GM12878 (cell line): ENCODE measurements at regions not wholly inside any gene's neighbourhood (a gene's known extent, or its start where the extent isn't known, plus 50 kb on each side); places are given as distances from the start of the nearest gene placed in this dataset.

Experiments used
- ATAC-seq: fragments of 200-7000 bp; cut with Tn5 transposase; 3 replicates; pipeline ENCODE4 v1.9.1; 2020; ENCODE audit warnings: mild to moderate bottlenecking, moderate library complexity
- BruUV-seq: library from RNA; stranded (reverse); fragments of 400-500 nt; replicated peaks from 2 replicates; lab custom pipeline; 2021; lab: Mats Ljungman, UMichigan
- CTCF ChIA-PET: fragments of 300-600 bp; sonication (Branson Sonifier 250); formaldehyde crosslinking; extraction: SDS; loops from one replicate; lab custom pipeline; 2021; ENCODE audit warnings: inconsistent platforms; lab: Yijun Ruan, JAX
- POLR2A ChIA-PET: fragments of 350-600 bp; formaldehyde crosslinking; extraction: SDS; loops from one replicate; lab custom pipeline; 2021; ENCODE audit warnings: inconsistent platforms; lab: Charles Lee
- RAD21 ChIA-PET: fragments of 300-600 bp; sonication (Branson Sonifier 250); formaldehyde crosslinking; loops from one replicate; lab custom pipeline; 2023; ENCODE audit warnings: antibody characterized with exemption; ENCODE audit not compliant: unreplicated experiment; lab: Charles Lee
- SMC1A ChIA-PET: fragments of 300-600 bp; sonication (Branson Sonifier 250); formaldehyde crosslinking; loops from one replicate; lab custom pipeline; 2023; ENCODE audit not compliant: unreplicated experiment, uncharacterized antibody; lab: Charles Lee
- DNase-seq: peaks from one replicate; pipeline ENCODE4 v3.0.0-alpha.2; 2011; ENCODE audit warnings: low read depth, low spot score
- FAIRE-seq: peaks from 3 replicates; lab custom pipeline; 2011; peaks lifted over from hg19 to GRCh38; lab: Jason Lieb, UNC
- H2AFZ ChIP-seq: 2 replicates; pipeline ENCODE4 v1.6.0; 2011; ENCODE audit warnings: low read depth, low read length, control low read depth; ENCODE audit not compliant: control insufficient read depth
- H3K27ac ChIP-seq: 2 replicates; pipeline ENCODE4 v1.5.1; 2011; ENCODE audit warnings: control low read depth; ENCODE audit not compliant: control insufficient read depth, insufficient read depth
- H3K27me3 ChIP-seq, 2 experiments: replicated peaks in 1 of 2; 2 replicates each; pipeline versions ENCODE4 v1.6.0 to v1.6.1; 2011; ENCODE audit warnings: low read length in 1 of 2; ENCODE audit not compliant: control insufficient read depth in 2 of 2, insufficient read depth in 2 of 2
- H3K36me3 ChIP-seq, 2 experiments: 2 replicates each; pipeline ENCODE4 v1.5.1; 2011; ENCODE audit warnings: low read length in 1 of 2; ENCODE audit not compliant: control insufficient read depth in 2 of 2, insufficient read depth in 2 of 2
- H3K4me1 ChIP-seq: 2 replicates; pipeline ENCODE4 v1.6.1; 2011; ENCODE audit warnings: mild to moderate bottlenecking, low read length, moderate library complexity, mixed read lengths; ENCODE audit not compliant: control insufficient read depth, insufficient read depth
- H3K4me2 ChIP-seq: 2 replicates; pipeline ENCODE4 v1.6.0; 2011; ENCODE audit warnings: control low read depth; ENCODE audit not compliant: control insufficient read depth, insufficient read depth
- H3K4me3 ChIP-seq: fragments of 200-600 bp; sonication (generic); 2 replicates; pipeline ENCODE4 v1.5.1; 2016
- H3K79me2 ChIP-seq: 2 replicates; pipeline ENCODE4 v1.6.0; 2011; ENCODE audit warnings: low read length; ENCODE audit not compliant: control insufficient read depth, insufficient read depth
- H3K9ac ChIP-seq: 2 replicates; pipeline ENCODE4 v1.8.0; 2011; ENCODE audit warnings: low read length, control low read depth, mixed read lengths; ENCODE audit not compliant: control insufficient read depth, insufficient read depth
- H3K9me3 ChIP-seq: replicated peaks from 3 replicates; pipeline ENCODE4 v1.5.1; 2011; ENCODE audit warnings: mild to moderate bottlenecking, low read length; ENCODE audit not compliant: control insufficient read depth, insufficient read depth
- H4K20me1 ChIP-seq: 2 replicates; pipeline ENCODE4 v1.6.0; 2011; ENCODE audit not compliant: control insufficient read depth, insufficient read depth
- JUND ChIP-seq: IDR thresholded peaks from 2 replicates; pipeline ENCODE4 v1.6.1; 2012; ENCODE audit warnings: low read depth, mild to moderate bottlenecking, low read length, improper control_type of control experiment, moderate library complexity
- KLF5 ChIP-seq: fragments of 450-650 bp; IDR thresholded peaks from 2 replicates; pipeline ENCODE4 v1.6.1; 2014; ENCODE audit warnings: mild to moderate bottlenecking; ENCODE audit not compliant: partially characterized antibody
- MEF2B ChIP-seq: fragments of 450-650 bp; IDR thresholded peaks from 2 replicates; pipeline ENCODE4 v1.6.1; 2018; ENCODE audit warnings: mild to moderate bottlenecking, moderate library complexity; ENCODE audit not compliant: partially characterized antibody, poor library complexity, severe bottlenecking
- RAD51 ChIP-seq: fragments of 450-650 bp; IDR thresholded peaks from 2 replicates; pipeline ENCODE4 v1.6.1; 2016; ENCODE audit warnings: moderate library complexity, mild to moderate bottlenecking, inconsistent platforms
- SREBF1 ChIP-seq: IDR thresholded peaks from 2 replicates; pipeline ENCODE4 v1.6.1; 2012; ENCODE audit warnings: mild to moderate bottlenecking, low read length
- STAT1 ChIP-seq: fragments of 450-650 bp; conservative IDR thresholded peaks from 2 replicates; pipeline ENCODE4 v1.6.1; 2014; ENCODE audit warnings: antibody characterized with exemption, mild to moderate bottlenecking
- STAT3 ChIP-seq: IDR thresholded peaks from 2 replicates; pipeline ENCODE4 v1.6.1; 2011; ENCODE audit warnings: low read depth, low read length, improper control_type of control experiment
- TBL1XR1 ChIP-seq: IDR thresholded peaks from 2 replicates; pipeline ENCODE4 v1.6.1; 2012; ENCODE audit warnings: low read depth, low read length, improper control_type of control experiment
- WGBS: methylation state at CpG from one replicate; pipeline ENCODE4 v1.1.6; 2016; ENCODE audit warnings: low lambda C conversion rate; ENCODE audit not compliant: insufficient replicate concordance, insufficient coverage; ENCODE audit errors: missing lambda C conversion rate; 5-methylcytosine and 5-hydroxymethylcytosine counted together
- in situ Hi-C: fragments of 300-500 bp; cut with MboI; formaldehyde crosslinking; loops from 9 replicates; pipeline ENCODE4 v1.14.3; 2018; ENCODE audit warnings: mixed read lengths
- intact Hi-C: fragments of 100-400 bp; cut with micrococcal nuclease; formaldehyde crosslinking; loops from one replicate; pipeline ENCODE4 v1.14.2; 2022; ENCODE audit not compliant: unreplicated experiment
- TF ChIP-seq, protein P1 (sequence below): fragments of 450-650 bp; IDR thresholded peaks from 2 replicates; pipeline ENCODE4 v1.6.1; 2017; ENCODE audit warnings: mild to moderate bottlenecking, moderate library complexity
- TF ChIP-seq, protein P2 (sequence below): fragments of 450-650 bp; formaldehyde crosslinking; IDR thresholded peaks from 2 replicates; pipeline ENCODE4 v1.4.0; 2020; ENCODE audit warnings: mild to moderate bottlenecking, moderate library complexity
- TF ChIP-seq, protein P3 (sequence below): fragments of 150-350 bp; IDR thresholded peaks from 2 replicates; pipeline ENCODE4 v1.6.1; 2016; ENCODE audit warnings: low read depth, low read length

DNA sequence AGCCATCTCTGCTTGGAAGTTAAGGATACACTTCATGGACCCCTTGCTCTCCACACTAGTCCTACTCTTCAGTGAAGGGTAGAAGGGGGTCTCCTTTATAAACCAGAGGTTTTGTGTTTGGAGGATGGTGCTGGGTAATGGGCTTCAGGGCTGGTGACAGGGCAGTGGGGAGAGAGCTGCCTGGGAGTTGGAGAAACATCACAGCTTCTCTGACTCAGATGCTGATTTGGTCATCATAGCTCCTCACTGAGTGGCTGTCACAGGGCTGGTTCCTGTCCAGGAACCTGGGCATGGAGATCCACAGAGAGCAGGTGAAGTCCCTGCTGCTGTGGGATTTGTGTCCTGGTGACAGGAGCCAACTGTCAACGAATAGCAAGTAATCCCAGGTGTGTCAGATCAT is 333.9 kb upstream of the ATP10A start:
- intact Hi-C loops: no loop called here
- no peaks in the 10 kb centered on the region for H3K4me1 ChIP-seq
- FAIRE-seq (no peak), ATAC-seq (no peak), DNase-seq (no peak)
- POLR2A ChIA-PET: no interaction called here
- RAD21 ChIA-PET: no interaction called here
- WGBS: 0% methylated on average over 1 of the region's 1 CpG
- CTCF ChIA-PET: no interaction called here
- no peak overlapping the region for H3K9ac ChIP-seq
- no peak overlapping the region for H2AFZ ChIP-seq
- no peak overlapping the region for H3K4me3 ChIP-seq
- H3K79me2 ChIP-seq: no peaks in the 10 kb centered on the region
- TF ChIP-seq RAD51 (no peak), KLF5 (no peak), STAT1 (no peak), JUND (no peak), MEF2B (no peak), SREBF1 (no peak), TBL1XR1 (no peak), STAT3 (no peak)
- TF ChIP-seq, protein P1, sequence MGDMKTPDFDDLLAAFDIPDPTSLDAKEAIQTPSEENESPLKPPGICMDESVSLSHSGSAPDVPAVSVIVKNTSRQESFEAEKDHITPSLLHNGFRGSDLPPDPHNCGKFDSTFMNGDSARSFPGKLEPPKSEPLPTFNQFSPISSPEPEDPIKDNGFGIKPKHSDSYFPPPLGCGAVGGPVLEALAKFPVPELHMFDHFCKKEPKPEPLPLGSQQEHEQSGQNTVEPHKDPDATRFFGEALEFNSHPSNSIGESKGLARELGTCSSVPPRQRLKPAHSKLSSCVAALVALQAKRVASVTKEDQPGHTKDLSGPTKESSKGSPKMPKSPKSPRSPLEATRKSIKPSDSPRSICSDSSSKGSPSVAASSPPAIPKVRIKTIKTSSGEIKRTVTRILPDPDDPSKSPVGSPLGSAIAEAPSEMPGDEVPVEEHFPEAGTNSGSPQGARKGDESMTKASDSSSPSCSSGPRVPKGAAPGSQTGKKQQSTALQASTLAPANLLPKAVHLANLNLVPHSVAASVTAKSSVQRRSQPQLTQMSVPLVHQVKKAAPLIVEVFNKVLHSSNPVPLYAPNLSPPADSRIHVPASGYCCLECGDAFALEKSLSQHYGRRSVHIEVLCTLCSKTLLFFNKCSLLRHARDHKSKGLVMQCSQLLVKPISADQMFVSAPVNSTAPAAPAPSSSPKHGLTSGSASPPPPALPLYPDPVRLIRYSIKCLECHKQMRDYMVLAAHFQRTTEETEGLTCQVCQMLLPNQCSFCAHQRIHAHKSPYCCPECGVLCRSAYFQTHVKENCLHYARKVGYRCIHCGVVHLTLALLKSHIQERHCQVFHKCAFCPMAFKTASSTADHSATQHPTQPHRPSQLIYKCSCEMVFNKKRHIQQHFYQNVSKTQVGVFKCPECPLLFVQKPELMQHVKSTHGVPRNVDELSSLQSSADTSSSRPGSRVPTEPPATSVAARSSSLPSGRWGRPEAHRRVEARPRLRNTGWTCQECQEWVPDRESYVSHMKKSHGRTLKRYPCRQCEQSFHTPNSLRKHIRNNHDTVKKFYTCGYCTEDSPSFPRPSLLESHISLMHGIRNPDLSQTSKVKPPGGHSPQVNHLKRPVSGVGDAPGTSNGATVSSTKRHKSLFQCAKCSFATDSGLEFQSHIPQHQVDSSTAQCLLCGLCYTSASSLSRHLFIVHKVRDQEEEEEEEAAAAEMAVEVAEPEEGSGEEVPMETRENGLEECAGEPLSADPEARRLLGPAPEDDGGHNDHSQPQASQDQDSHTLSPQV: no peak
- TF ChIP-seq, protein P2, sequence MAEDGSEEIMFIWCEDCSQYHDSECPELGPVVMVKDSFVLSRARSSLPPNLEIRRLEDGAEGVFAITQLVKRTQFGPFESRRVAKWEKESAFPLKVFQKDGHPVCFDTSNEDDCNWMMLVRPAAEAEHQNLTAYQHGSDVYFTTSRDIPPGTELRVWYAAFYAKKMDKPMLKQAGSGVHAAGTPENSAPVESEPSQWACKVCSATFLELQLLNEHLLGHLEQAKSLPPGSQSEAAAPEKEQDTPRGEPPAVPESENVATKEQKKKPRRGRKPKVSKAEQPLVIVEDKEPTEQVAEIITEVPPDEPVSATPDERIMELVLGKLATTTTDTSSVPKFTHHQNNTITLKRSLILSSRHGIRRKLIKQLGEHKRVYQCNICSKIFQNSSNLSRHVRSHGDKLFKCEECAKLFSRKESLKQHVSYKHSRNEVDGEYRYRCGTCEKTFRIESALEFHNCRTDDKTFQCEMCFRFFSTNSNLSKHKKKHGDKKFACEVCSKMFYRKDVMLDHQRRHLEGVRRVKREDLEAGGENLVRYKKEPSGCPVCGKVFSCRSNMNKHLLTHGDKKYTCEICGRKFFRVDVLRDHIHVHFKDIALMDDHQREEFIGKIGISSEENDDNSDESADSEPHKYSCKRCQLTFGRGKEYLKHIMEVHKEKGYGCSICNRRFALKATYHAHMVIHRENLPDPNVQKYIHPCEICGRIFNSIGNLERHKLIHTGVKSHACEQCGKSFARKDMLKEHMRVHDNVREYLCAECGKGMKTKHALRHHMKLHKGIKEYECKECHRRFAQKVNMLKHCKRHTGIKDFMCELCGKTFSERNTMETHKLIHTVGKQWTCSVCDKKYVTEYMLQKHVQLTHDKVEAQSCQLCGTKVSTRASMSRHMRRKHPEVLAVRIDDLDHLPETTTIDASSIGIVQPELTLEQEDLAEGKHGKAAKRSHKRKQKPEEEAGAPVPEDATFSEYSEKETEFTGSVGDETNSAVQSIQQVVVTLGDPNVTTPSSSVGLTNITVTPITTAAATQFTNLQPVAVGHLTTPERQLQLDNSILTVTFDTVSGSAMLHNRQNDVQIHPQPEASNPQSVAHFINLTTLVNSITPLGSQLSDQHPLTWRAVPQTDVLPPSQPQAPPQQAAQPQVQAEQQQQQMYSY (CRISPR knock-in tag): no peak
- TF ChIP-seq, protein P3, sequence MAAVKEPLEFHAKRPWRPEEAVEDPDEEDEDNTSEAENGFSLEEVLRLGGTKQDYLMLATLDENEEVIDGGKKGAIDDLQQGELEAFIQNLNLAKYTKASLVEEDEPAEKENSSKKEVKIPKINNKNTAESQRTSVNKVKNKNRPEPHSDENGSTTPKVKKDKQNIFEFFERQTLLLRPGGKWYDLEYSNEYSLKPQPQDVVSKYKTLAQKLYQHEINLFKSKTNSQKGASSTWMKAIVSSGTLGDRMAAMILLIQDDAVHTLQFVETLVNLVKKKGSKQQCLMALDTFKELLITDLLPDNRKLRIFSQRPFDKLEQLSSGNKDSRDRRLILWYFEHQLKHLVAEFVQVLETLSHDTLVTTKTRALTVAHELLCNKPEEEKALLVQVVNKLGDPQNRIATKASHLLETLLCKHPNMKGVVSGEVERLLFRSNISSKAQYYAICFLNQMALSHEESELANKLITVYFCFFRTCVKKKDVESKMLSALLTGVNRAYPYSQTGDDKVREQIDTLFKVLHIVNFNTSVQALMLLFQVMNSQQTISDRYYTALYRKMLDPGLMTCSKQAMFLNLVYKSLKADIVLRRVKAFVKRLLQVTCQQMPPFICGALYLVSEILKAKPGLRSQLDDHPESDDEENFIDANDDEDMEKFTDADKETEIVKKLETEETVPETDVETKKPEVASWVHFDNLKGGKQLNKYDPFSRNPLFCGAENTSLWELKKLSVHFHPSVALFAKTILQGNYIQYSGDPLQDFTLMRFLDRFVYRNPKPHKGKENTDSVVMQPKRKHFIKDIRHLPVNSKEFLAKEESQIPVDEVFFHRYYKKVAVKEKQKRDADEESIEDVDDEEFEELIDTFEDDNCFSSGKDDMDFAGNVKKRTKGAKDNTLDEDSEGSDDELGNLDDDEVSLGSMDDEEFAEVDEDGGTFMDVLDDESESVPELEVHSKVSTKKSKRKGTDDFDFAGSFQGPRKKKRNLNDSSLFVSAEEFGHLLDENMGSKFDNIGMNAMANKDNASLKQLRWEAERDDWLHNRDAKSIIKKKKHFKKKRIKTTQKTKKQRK: no peak
- H3K27ac ChIP-seq: no peak overlapping the region
- no peaks in the 10 kb centered on the region for H4K20me1 ChIP-seq
- in situ Hi-C loops: no loop called here
- H3K27me3 ChIP-seq: no peaks in the 10 kb centered on the region
- no peaks in the 10 kb centered on the region for H3K36me3 ChIP-seq
- no peak overlapping the region for H3K4me2 ChIP-seq
- no peaks in the 10 kb centered on the region; the same call in 2 of the 3 replicates for H3K9me3 ChIP-seq
- BruUV-seq: no TSS peak
- SMC1A ChIA-PET: no interaction called here
